Suprapubic skin (tissue), 3 donors: ENCODE measurements at regions not wholly inside any gene's neighbourhood (a gene's known extent, or its start where the extent isn't known, plus 50 kb on each side); places are given as distances from the start of the nearest gene placed in this dataset.

Source experiments
- CTCF ChIP-seq, 2 donors: fragments of 200-600 bp in 1 of 2; fragments of 450-650 bp in 1 of 2; sonication (generic) in 1 of 2; IDR thresholded peaks; one replicate each; pipeline ENCODE4 v1.5.1; 2016 to 2019; ENCODE audit warnings: antibody characterized with exemption in 2 of 2, mild to moderate bottlenecking in 1 of 2, moderate library complexity in 1 of 2
- POLR2AphosphoS5 ChIP-seq, 3 donors: sonication (generic); formaldehyde crosslinking; IDR thresholded peaks; one replicate each; pipeline ENCODE4 v1.6.1; 2017; ENCODE audit warnings: antibody characterized with exemption in 3 of 3

GRCh38 chr16:72609933-72610332 is 438.0 kb upstream of the PMFBP1 start:
- no peak for TF ChIP-seq POLR2AphosphoS5 (IDR thresholded peaks at IDR 0.05)
- TF ChIP-seq CTCF (IDR thresholded peaks at IDR 0.05): no peak
